ENCODE measurements at regions not wholly inside any gene's neighbourhood (a gene's known extent, or its start where the extent isn't known, plus 50 kb on each side); places are given as distances from the start of the nearest gene placed in this dataset.

DNA sequence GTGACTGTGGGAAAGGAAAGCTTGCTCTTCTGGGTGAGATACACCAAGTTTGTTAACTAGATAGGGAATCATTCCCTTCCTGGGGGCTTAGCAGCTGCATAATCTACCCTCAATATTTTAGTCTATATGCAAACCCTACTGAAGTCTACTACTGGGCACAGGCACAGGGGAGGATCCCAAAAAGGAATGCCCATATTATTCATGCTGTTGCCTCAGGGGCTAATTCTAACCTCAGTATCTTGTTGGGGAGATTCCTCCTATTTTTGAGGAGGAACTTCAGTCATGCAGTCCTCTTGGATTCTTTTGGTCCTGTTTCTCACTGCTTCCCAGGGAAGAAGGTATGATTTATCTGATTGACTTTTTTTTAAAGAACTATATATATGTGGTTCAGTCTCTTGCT is 58.9 kb upstream of the ANKS1B start:
- intact Hi-C loops (cut with DNase I; ENCODE audit: low total_unique reads) (no loop called here), in situ Hi-C loops (cut with MboI; ENCODE audit: low sequenced_read_pairs in 4 of 4) (no loop called here)
- H3K27me3 ChIP-seq: no peaks in the 10 kb centered on the region
- peaks cover 0 to 51% of the 10 kb centered on the region in 2 donors for H3K36me3 ChIP-seq
- H3K4me3 ChIP-seq: no peak overlapping the region
- ATAC-seq: no peak
- TF ChIP-seq, protein P1, sequence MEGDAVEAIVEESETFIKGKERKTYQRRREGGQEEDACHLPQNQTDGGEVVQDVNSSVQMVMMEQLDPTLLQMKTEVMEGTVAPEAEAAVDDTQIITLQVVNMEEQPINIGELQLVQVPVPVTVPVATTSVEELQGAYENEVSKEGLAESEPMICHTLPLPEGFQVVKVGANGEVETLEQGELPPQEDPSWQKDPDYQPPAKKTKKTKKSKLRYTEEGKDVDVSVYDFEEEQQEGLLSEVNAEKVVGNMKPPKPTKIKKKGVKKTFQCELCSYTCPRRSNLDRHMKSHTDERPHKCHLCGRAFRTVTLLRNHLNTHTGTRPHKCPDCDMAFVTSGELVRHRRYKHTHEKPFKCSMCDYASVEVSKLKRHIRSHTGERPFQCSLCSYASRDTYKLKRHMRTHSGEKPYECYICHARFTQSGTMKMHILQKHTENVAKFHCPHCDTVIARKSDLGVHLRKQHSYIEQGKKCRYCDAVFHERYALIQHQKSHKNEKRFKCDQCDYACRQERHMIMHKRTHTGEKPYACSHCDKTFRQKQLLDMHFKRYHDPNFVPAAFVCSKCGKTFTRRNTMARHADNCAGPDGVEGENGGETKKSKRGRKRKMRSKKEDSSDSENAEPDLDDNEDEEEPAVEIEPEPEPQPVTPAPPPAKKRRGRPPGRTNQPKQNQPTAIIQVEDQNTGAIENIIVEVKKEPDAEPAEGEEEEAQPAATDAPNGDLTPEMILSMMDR (IDR thresholded peaks at IDR 0.05 in 4 of 5, conservative IDR thresholded peaks at IDR 0.05 in 1 of 5): no peak
- TF ChIP-seq POLR2A (IDR thresholded peaks at IDR 0.05): no peak
- no peak for DNase-seq
- no peaks in the 10 kb centered on the region for H3K4me1 ChIP-seq
- no peaks in the 10 kb centered on the region for H3K9me3 ChIP-seq
- H3K27ac ChIP-seq: no peak overlapping the region
